B cell (primary cell): ENCODE measurements at regions not wholly inside any gene's neighbourhood (a gene's known extent, or its start where the extent isn't known, plus 50 kb on each side); places are given as distances from the start of the nearest gene placed in this dataset.

Experiments used
- EZH2 ChIP-seq: IDR thresholded peaks from 2 replicates; pipeline ENCODE4 v1.6.1; 2012; ENCODE audit warnings: borderline replicate concordance, low read depth, mild to moderate bottlenecking, moderate library complexity, low read length; ENCODE audit not compliant: insufficient read depth, poor library complexity, severe bottlenecking
- TF ChIP-seq, protein P1 (sequence below): fragments of 200-600 bp; IDR thresholded peaks from one replicate; pipeline ENCODE4 v1.8.0; 2022; ENCODE audit warnings: antibody characterized with exemption, mild to moderate bottlenecking

DNA sequence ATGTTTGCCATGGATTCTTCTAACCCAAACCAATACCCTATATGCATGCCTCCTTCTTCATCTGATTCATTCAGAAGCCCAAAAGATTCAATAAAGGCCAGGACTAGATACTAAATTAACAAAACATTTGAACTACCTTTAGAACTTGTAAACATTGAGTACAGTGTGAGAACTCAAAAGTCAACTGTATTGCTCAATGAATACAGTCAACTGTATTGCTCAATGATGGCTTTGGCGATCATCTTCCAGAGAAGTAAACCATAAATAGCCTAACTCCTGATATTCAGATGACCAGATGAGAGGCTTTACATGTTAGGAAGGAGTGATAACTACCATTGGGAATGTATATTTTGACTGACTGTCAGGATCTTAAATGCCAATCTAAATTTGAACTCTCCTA is 206.5 kb upstream of the ITGA4 start:
- TF ChIP-seq, protein P1, sequence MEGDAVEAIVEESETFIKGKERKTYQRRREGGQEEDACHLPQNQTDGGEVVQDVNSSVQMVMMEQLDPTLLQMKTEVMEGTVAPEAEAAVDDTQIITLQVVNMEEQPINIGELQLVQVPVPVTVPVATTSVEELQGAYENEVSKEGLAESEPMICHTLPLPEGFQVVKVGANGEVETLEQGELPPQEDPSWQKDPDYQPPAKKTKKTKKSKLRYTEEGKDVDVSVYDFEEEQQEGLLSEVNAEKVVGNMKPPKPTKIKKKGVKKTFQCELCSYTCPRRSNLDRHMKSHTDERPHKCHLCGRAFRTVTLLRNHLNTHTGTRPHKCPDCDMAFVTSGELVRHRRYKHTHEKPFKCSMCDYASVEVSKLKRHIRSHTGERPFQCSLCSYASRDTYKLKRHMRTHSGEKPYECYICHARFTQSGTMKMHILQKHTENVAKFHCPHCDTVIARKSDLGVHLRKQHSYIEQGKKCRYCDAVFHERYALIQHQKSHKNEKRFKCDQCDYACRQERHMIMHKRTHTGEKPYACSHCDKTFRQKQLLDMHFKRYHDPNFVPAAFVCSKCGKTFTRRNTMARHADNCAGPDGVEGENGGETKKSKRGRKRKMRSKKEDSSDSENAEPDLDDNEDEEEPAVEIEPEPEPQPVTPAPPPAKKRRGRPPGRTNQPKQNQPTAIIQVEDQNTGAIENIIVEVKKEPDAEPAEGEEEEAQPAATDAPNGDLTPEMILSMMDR, result no peak
- TF ChIP-seq EZH2, result no peak
